SK-N-SH (cell line): ENCODE measurements at regions not wholly inside any gene's neighbourhood (a gene's known extent, or its start where the extent isn't known, plus 50 kb on each side); places are given as distances from the start of the nearest gene placed in this dataset.

Source experiments
- CTCF ChIA-PET: fragments of 300-600, 350-600 bp; formaldehyde crosslinking; extraction: SDS; loops from one replicate; lab custom pipeline; 2021; lab: Yijun Ruan, JAX
- POLR2A ChIA-PET: fragments of 350-600 bp; sonication (Branson Sonifier 250); formaldehyde crosslinking; extraction: SDS; loops from one replicate; lab custom pipeline; 2020; ENCODE audit warnings: antibody characterized with exemption, inconsistent platforms; lab: Yijun Ruan, JAX
- DNase-seq: peaks from one replicate; pipeline ENCODE4 v3.0.0; 2012
- H2AFZ ChIP-seq: fragments of 200-600 bp; sonication (generic); 2 replicates; pipeline ENCODE4 v1.8.1; 2016; ENCODE audit warnings: antibody characterized with exemption, mild to moderate bottlenecking, low read depth
- H3F3A ChIP-seq: fragments of 200-600 bp; sonication (generic); replicated peaks from 2 replicates; pipeline ENCODE3; 2016; ENCODE audit warnings: antibody characterized with exemption, mild to moderate bottlenecking; ENCODE audit not compliant: insufficient read depth
- H3K27ac ChIP-seq, 2 experiments: fragments of 200-500 bp in 1 of 2; fragments of 200-600 bp in 1 of 2; sonication (Bioruptor generic) in 1 of 2; sonication (generic), shearing (Covaris generic) in 1 of 2; 2 replicates each; pipeline versions ENCODE4 v1.5.1 to v1.6.1; 2014 to 2016; ENCODE audit warnings: low read depth in 2 of 2, inconsistent platforms in 1 of 2, low read length in 1 of 2, mild to moderate bottlenecking in 1 of 2, mixed read lengths in 1 of 2
- H3K27me3 ChIP-seq: fragments of 200-600 bp; sonication (generic), shearing (Covaris generic); 2 replicates; pipeline ENCODE4 v1.6.1; 2016; ENCODE audit warnings: mixed run types; ENCODE audit not compliant: insufficient read depth
- H3K36me3 ChIP-seq, 2 experiments: fragments of 200-500 bp in 1 of 2; fragments of 200-600 bp in 1 of 2; sonication (Bioruptor generic) in 1 of 2; sonication (generic) in 1 of 2; replicated peaks in 1 of 2; 2 replicates each; pipeline versions ENCODE3 to v1.5.1; 2014 to 2016; ENCODE audit warnings: low read length in 1 of 2, mild to moderate bottlenecking in 1 of 2; ENCODE audit not compliant: insufficient read depth in 2 of 2, control insufficient read depth in 1 of 2
- H3K4me1 ChIP-seq, 2 experiments: fragments of 200-500 bp in 1 of 2; fragments of 200-600 bp in 1 of 2; sonication (Bioruptor generic) in 1 of 2; sonication (generic), shearing (Covaris generic) in 1 of 2; 2 replicates each; pipeline versions ENCODE4 v1.5.1 to v1.6.1; 2014 to 2016; ENCODE audit warnings: low read depth in 1 of 2, low read length in 1 of 2, mixed run types in 1 of 2; ENCODE audit not compliant: insufficient read depth in 2 of 2, control insufficient read depth in 1 of 2
- H3K4me2 ChIP-seq: fragments of 200-600 bp; sonication (generic), shearing (Covaris generic); 2 replicates; pipeline ENCODE4 v1.6.1; 2017; ENCODE audit warnings: mixed run types
- H3K4me3 ChIP-seq, 2 experiments: fragments of 200-500 bp in 1 of 2; fragments of 200-600 bp in 1 of 2; sonication (Bioruptor generic) in 1 of 2; sonication (generic), shearing (Covaris generic) in 1 of 2; 2 replicates each; pipeline versions ENCODE4 v1.5.1 to v1.8.1; 2014 to 2016; ENCODE audit warnings: low read depth in 2 of 2, inconsistent platforms in 1 of 2, low read length in 1 of 2, mild to moderate bottlenecking in 1 of 2, mixed read lengths in 1 of 2, moderate library complexity in 1 of 2
- H3K79me2 ChIP-seq: fragments of 200-600 bp; sonication (generic); 2 replicates; pipeline ENCODE4 v1.8.1; 2017; ENCODE audit warnings: mild to moderate bottlenecking; ENCODE audit not compliant: insufficient read depth
- H3K9ac ChIP-seq: fragments of 200-600 bp; sonication (generic); 2 replicates; pipeline ENCODE4 v1.6.1; 2017; ENCODE audit warnings: mixed run types
- H3K9me2 ChIP-seq: fragments of 200-600 bp; sonication (generic); 2 replicates; pipeline ENCODE4 v1.6.1; 2017; ENCODE audit warnings: mixed run types
- H3K9me3 ChIP-seq: fragments of 200-600 bp; sonication (generic); 2 replicates; pipeline ENCODE4 v1.6.1; 2017; ENCODE audit warnings: mixed run types, mild to moderate bottlenecking, moderate library complexity
- H4K20me1 ChIP-seq: fragments of 200-600 bp; sonication (generic); 2 replicates; pipeline ENCODE4 v1.6.1; 2017; ENCODE audit warnings: mild to moderate bottlenecking, mixed run types; ENCODE audit not compliant: insufficient read depth
- ELF1 ChIP-seq: IDR thresholded peaks from 2 replicates; pipeline ENCODE4 v1.4.0; 2012
- EP300 ChIP-seq, 2 experiments: IDR thresholded peaks; 2 replicates each; pipeline versions ENCODE4 v1.4.0 to v1.6.1; 2012; ENCODE audit warnings: borderline replicate concordance in 1 of 2, low read depth in 1 of 2, low read length in 1 of 2
- FOSL2 ChIP-seq: IDR thresholded peaks from 2 replicates; pipeline ENCODE4 v1.4.0; 2012; ENCODE audit warnings: low read depth, mild to moderate bottlenecking, moderate library complexity, borderline replicate concordance
- FOXJ3 ChIP-seq: sonication (generic); formaldehyde crosslinking; IDR thresholded peaks from 2 replicates; pipeline ENCODE4 v1.5.1; 2020; ENCODE audit warnings: mild to moderate bottlenecking, missing genetic modification reagents
- GABPA ChIP-seq: IDR thresholded peaks from 2 replicates; pipeline ENCODE4 v1.4.0; 2012; ENCODE audit warnings: low read depth, mild to moderate bottlenecking
- GATA2 ChIP-seq: sonication (generic); formaldehyde crosslinking; IDR thresholded peaks from 2 replicates; pipeline ENCODE4 v1.5.0; 2020; ENCODE audit warnings: mild to moderate bottlenecking, missing genetic modification reagents
- IRF3 ChIP-seq: fragments of 150-350 bp; IDR thresholded peaks from 2 replicates; pipeline ENCODE4 v1.6.1; 2016; ENCODE audit warnings: mild to moderate bottlenecking, low read depth, low read length
- MAX ChIP-seq: IDR thresholded peaks from 2 replicates; pipeline ENCODE4 v1.4.0; 2012; ENCODE audit warnings: low read depth
- MEF2A ChIP-seq: IDR thresholded peaks from 2 replicates; pipeline ENCODE4 v1.4.0; 2012; ENCODE audit warnings: low read depth, borderline replicate concordance
- MXI1 ChIP-seq: IDR thresholded peaks from 2 replicates; pipeline ENCODE4 v1.6.1; 2012; ENCODE audit warnings: mild to moderate bottlenecking, low read depth, low read length, improper control_type of control experiment
- PBX3 ChIP-seq: IDR thresholded peaks from 2 replicates; pipeline ENCODE4; 2012
- POLR2AphosphoS5 ChIP-seq: IDR thresholded peaks from 2 replicates; pipeline ENCODE4 v1.6.1; 2012; ENCODE audit warnings: low read depth, low read length
- RCOR1 ChIP-seq: fragments of 150-350 bp; IDR thresholded peaks from 2 replicates; pipeline ENCODE4 v1.6.1; 2017; ENCODE audit warnings: antibody characterized with exemption, low read length
- RXRA ChIP-seq: IDR thresholded peaks from 2 replicates; pipeline ENCODE4 v1.4.0; 2012; ENCODE audit warnings: low read depth, mild to moderate bottlenecking, borderline replicate concordance
- SIN3A ChIP-seq: IDR thresholded peaks from 2 replicates; pipeline ENCODE4 v1.6.1; 2012; ENCODE audit warnings: low read depth, mild to moderate bottlenecking, low read length, moderate library complexity, borderline replicate concordance
- SMC3 ChIP-seq: IDR thresholded peaks from 2 replicates; pipeline ENCODE4 v1.6.1; 2012; ENCODE audit warnings: low read depth, low read length, improper control_type of control experiment
- TCF12 ChIP-seq: IDR thresholded peaks from 2 replicates; pipeline ENCODE4 v1.4.0; 2012
- TEAD4 ChIP-seq: IDR thresholded peaks from 2 replicates; pipeline ENCODE4 v1.4.0; 2012; ENCODE audit warnings: mild to moderate bottlenecking, borderline replicate concordance; ENCODE audit not compliant: insufficient read depth
- YY1 ChIP-seq: IDR thresholded peaks from 2 replicates; pipeline ENCODE4 v1.4.0; 2012; ENCODE audit warnings: low read depth, mild to moderate bottlenecking
- WGBS: methylation state at CpG from one replicate; pipeline ENCODE4 v1.1.6; 2017; ENCODE audit warnings: low lambda C conversion rate; 5-methylcytosine and 5-hydroxymethylcytosine counted together
- TF ChIP-seq, protein P1 (sequence below): IDR thresholded peaks from 2 replicates; pipeline ENCODE4 v1.6.1; 2012; ENCODE audit warnings: mild to moderate bottlenecking, low read depth, low read length, moderate library complexity
- TF ChIP-seq, protein P2 (sequence below): fragments of 200-600 bp; sonication (generic); IDR thresholded peaks from 2 replicates; pipeline ENCODE4 v1.6.1; 2017; ENCODE audit warnings: antibody characterized with exemption, mild to moderate bottlenecking, moderate library complexity
- TF ChIP-seq, protein P3 (sequence below): fragments of 150-350 bp; IDR thresholded peaks from 2 replicates; pipeline ENCODE4 v1.6.1; 2017; ENCODE audit warnings: antibody characterized with exemption, low read length, low read depth, borderline replicate concordance

GRCh38 chr20:52294106-52294628, 102.6 kb upstream of the ZFP64 start (continued):
- TF ChIP-seq, protein P1, sequence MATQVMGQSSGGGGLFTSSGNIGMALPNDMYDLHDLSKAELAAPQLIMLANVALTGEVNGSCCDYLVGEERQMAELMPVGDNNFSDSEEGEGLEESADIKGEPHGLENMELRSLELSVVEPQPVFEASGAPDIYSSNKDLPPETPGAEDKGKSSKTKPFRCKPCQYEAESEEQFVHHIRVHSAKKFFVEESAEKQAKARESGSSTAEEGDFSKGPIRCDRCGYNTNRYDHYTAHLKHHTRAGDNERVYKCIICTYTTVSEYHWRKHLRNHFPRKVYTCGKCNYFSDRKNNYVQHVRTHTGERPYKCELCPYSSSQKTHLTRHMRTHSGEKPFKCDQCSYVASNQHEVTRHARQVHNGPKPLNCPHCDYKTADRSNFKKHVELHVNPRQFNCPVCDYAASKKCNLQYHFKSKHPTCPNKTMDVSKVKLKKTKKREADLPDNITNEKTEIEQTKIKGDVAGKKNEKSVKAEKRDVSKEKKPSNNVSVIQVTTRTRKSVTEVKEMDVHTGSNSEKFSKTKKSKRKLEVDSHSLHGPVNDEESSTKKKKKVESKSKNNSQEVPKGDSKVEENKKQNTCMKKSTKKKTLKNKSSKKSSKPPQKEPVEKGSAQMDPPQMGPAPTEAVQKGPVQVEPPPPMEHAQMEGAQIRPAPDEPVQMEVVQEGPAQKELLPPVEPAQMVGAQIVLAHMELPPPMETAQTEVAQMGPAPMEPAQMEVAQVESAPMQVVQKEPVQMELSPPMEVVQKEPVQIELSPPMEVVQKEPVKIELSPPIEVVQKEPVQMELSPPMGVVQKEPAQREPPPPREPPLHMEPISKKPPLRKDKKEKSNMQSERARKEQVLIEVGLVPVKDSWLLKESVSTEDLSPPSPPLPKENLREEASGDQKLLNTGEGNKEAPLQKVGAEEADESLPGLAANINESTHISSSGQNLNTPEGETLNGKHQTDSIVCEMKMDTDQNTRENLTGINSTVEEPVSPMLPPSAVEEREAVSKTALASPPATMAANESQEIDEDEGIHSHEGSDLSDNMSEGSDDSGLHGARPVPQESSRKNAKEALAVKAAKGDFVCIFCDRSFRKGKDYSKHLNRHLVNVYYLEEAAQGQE: no peak
- TF ChIP-seq EP300 (IDR thresholded peaks at IDR 0.05; ENCODE audit: borderline replicate concordance in 1 of 2, low read depth in 1 of 2, low read length in 1 of 2) (no peak), MEF2A (no peak), ELF1 (no peak), IRF3 (no peak), PBX3 (no peak), TEAD4 (no peak), RXRA (no peak), GATA2 (CRISPR knock-in tag) (no peak), YY1 (no peak), GABPA (no peak), MAX (no peak)
- TF ChIP-seq, protein P2, sequence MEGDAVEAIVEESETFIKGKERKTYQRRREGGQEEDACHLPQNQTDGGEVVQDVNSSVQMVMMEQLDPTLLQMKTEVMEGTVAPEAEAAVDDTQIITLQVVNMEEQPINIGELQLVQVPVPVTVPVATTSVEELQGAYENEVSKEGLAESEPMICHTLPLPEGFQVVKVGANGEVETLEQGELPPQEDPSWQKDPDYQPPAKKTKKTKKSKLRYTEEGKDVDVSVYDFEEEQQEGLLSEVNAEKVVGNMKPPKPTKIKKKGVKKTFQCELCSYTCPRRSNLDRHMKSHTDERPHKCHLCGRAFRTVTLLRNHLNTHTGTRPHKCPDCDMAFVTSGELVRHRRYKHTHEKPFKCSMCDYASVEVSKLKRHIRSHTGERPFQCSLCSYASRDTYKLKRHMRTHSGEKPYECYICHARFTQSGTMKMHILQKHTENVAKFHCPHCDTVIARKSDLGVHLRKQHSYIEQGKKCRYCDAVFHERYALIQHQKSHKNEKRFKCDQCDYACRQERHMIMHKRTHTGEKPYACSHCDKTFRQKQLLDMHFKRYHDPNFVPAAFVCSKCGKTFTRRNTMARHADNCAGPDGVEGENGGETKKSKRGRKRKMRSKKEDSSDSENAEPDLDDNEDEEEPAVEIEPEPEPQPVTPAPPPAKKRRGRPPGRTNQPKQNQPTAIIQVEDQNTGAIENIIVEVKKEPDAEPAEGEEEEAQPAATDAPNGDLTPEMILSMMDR: no peak

DNA sequence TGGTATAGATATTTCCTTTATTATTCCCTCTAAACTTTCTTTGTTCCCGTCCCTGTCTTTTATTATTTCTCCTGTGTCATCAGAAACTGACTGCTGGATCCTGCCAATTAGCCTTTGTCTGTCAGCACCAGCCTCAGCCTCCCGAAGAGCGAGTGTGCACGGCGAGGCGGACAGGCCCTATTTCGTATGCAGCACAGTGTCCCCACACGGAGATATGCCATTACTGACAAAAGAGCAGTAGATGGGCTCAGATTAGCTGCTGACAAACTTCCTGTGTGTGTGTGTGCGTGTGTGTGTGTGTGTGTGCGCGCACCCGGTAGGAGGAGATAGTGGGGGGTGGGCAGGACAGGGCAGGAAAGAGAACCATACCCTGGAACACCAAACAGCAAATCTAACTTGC, 99.5 kb upstream of the ZFP64 start:
- H3K79me2 ChIP-seq: no peaks in the 10 kb centered on the region
- H3K27ac ChIP-seq: no peak overlapping the region
- no peaks in the 10 kb centered on the region for H3K27me3 ChIP-seq
- H3K9me2 ChIP-seq: no peaks in the 10 kb centered on the region
- H3K4me1 ChIP-seq: peaks cover 2 to 5% of the 10 kb centered on the region in 2 experiments; a peak in 2 of 4 replicates
- DNase-seq: peak; percentile 9
- H3K4me3 ChIP-seq: no peak overlapping the region
- no peaks in the 10 kb centered on the region for H3K9me3 ChIP-seq
- POLR2A ChIA-PET: no interaction called here
- H4K20me1 ChIP-seq: no peaks in the 10 kb centered on the region
- H3K4me2 ChIP-seq: no peak overlapping the region
- no peaks in the 10 kb centered on the region for H3K36me3 ChIP-seq
- H2AFZ ChIP-seq: no peak overlapping the region
- CTCF ChIA-PET: no interaction called here
- no peak overlapping the region for H3K9ac ChIP-seq
- no peaks in the 10 kb centered on the region for H3F3A ChIP-seq
- WGBS: 71% methylated on average over 12 of the region's 12 CpGs
- TF ChIP-seq, protein P3, sequence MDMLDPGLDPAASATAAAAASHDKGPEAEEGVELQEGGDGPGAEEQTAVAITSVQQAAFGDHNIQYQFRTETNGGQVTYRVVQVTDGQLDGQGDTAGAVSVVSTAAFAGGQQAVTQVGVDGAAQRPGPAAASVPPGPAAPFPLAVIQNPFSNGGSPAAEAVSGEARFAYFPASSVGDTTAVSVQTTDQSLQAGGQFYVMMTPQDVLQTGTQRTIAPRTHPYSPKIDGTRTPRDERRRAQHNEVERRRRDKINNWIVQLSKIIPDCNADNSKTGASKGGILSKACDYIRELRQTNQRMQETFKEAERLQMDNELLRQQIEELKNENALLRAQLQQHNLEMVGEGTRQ: no peak
- TF ChIP-seq SIN3A: no peak
- no peak for TF ChIP-seq MXI1
- TF ChIP-seq TCF12: no peak
- TF ChIP-seq RCOR1: no peak
- no peak for TF ChIP-seq MAX
- no peak for TF ChIP-seq GABPA
- TF ChIP-seq FOXJ3 (CRISPR knock-in tag): no peak
- TF ChIP-seq SMC3: no peak
- TF ChIP-seq FOSL2: no peak
- TF ChIP-seq EP300 (IDR thresholded peaks at IDR 0.05; ENCODE audit: borderline replicate concordance in 1 of 2, low read depth in 1 of 2, low read length in 1 of 2): no peak
- TF ChIP-seq POLR2AphosphoS5: no peak
